Neural cell (in vitro differentiated cells): ENCODE measurements at regions not wholly inside any gene's neighbourhood (a gene's known extent, or its start where the extent isn't known, plus 50 kb on each side); places are given as distances from the start of the nearest gene placed in this dataset.

Experiments used
- EP300 ChIP-seq: fragments of 450-650 bp; conservative IDR thresholded peaks from 2 replicates; pipeline ENCODE4 v1.6.1; 2014; ENCODE audit warnings: antibody characterized with exemption, mild to moderate bottlenecking, moderate library complexity; ENCODE audit not compliant: poor library complexity, severe bottlenecking
- EZH2 ChIP-seq: fragments of 200-600, 300-800 bp; shearing (Covaris generic), sonication (generic); IDR thresholded peaks from 2 replicates; pipeline ENCODE4 v1.6.1; 2014; ENCODE audit warnings: antibody characterized with exemption, low read length, borderline replicate concordance, mild to moderate bottlenecking; ENCODE audit not compliant: insufficient read depth, poor library complexity, severe bottlenecking
- MXI1 ChIP-seq: fragments of 450-650 bp; conservative IDR thresholded peaks from 2 replicates; pipeline ENCODE4 v1.6.1; 2014; ENCODE audit warnings: antibody characterized with exemption, mild to moderate bottlenecking; ENCODE audit not compliant: poor library complexity, severe bottlenecking
- POLR2AphosphoS5 ChIP-seq: IDR thresholded peaks from 2 replicates; pipeline ENCODE4 v1.6.1; 2012
- SMC3 ChIP-seq: fragments of 450-650 bp; conservative IDR thresholded peaks from 2 replicates; pipeline ENCODE4 v1.6.1; 2014; ENCODE audit warnings: antibody characterized with exemption, mild to moderate bottlenecking, moderate library complexity; ENCODE audit not compliant: poor library complexity
- TAF1 ChIP-seq: IDR thresholded peaks from 2 replicates; pipeline ENCODE4 v1.6.1; 2012; ENCODE audit warnings: low read depth
- TF ChIP-seq, protein P1 (sequence below): fragments of 450-650 bp; IDR thresholded peaks from 2 replicates; pipeline ENCODE4 v1.5.1; 2014; ENCODE audit warnings: antibody characterized with exemption, mild to moderate bottlenecking, moderate library complexity; ENCODE audit not compliant: poor library complexity, severe bottlenecking

GRCh38 chr18:67132919-67133318 lies 383.6 kb downstream of the DSEL start:
- TF ChIP-seq MXI1: no peak
- no peak for TF ChIP-seq POLR2AphosphoS5
- TF ChIP-seq EP300: no peak
- TF ChIP-seq, protein P1, sequence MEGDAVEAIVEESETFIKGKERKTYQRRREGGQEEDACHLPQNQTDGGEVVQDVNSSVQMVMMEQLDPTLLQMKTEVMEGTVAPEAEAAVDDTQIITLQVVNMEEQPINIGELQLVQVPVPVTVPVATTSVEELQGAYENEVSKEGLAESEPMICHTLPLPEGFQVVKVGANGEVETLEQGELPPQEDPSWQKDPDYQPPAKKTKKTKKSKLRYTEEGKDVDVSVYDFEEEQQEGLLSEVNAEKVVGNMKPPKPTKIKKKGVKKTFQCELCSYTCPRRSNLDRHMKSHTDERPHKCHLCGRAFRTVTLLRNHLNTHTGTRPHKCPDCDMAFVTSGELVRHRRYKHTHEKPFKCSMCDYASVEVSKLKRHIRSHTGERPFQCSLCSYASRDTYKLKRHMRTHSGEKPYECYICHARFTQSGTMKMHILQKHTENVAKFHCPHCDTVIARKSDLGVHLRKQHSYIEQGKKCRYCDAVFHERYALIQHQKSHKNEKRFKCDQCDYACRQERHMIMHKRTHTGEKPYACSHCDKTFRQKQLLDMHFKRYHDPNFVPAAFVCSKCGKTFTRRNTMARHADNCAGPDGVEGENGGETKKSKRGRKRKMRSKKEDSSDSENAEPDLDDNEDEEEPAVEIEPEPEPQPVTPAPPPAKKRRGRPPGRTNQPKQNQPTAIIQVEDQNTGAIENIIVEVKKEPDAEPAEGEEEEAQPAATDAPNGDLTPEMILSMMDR: no peak
- no peak for TF ChIP-seq EZH2
- TF ChIP-seq SMC3: no peak
- TF ChIP-seq TAF1: no peak
